ENCODE measurements at regions not wholly inside any gene's neighbourhood (a gene's known extent, or its start where the extent isn't known, plus 50 kb on each side); places are given as distances from the start of the nearest gene placed in this dataset.

DNA sequence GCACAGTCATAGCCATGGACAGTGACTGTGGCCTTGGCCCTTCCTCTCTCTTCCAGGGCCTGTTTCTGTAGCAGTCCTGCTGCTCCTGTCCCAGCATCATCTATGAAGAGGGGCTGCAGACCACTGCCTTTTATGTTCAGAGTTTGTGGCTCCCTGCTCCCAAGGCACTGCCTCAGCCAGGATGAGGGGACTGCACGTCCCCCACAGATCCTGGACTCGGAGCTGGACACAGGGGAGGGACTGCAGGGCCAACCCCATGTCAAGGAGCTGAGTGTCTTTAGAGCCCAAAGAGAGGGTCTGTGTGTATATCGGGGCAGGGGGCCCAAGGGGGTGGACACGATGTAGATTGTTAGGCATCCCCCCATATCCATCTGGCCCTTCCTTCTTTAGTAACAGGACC lies 60.6 kb upstream of the DIO3 start:
- ChIA-PET POLR2A (no interaction called here), CTCF (no interaction called here), RAD21 (ENCODE audit: low non-redundant PET in 1 of 2, low total read pairs in 2 of 2, uncharacterized antibody in 2 of 2, unreplicated experiment in 2 of 2) (no interaction called here)
- BruUV-seq (replicated peaks): no TSS peak
- Histone ChIP-seq H3K79me2 (ENCODE audit: insufficient read depth, low read length) (no peaks in the 10 kb centered on the region), H3K4me2 (ENCODE audit: low read length) (no peak overlapping the region), H3K4me3 (replicated peaks in 1 of 2; ENCODE audit: low read depth in 1 of 2, low read length in 2 of 2) (no peak overlapping the region), H3K36me3 (ENCODE audit: control insufficient read depth in 1 of 2, insufficient read depth in 2 of 2, low read length in 2 of 2) (no peaks in the 10 kb centered on the region), H3K9me3 (ENCODE audit: control insufficient read depth in 1 of 2, insufficient read depth in 1 of 2, low read depth in 1 of 2, low read length in 2 of 2) (no peaks in the 10 kb centered on the region), H2AFZ (ENCODE audit: low read depth, low read length, poor library complexity, severe bottlenecking) (no peak overlapping the region), H3K4me1 (ENCODE audit: control insufficient read depth in 1 of 2, insufficient read depth in 2 of 2, low read length in 2 of 2) (no peaks in the 10 kb centered on the region), H3K9ac (ENCODE audit: low read length) (no peak overlapping the region), H4K20me1 (ENCODE audit: insufficient read depth) (no peaks in the 10 kb centered on the region), H3K27me3 (ENCODE audit: insufficient read depth, low read length) (no peaks in the 10 kb centered on the region), H3K9me2 (ENCODE audit: insufficient read depth) (no peaks in the 10 kb centered on the region), H3K27ac (ENCODE audit: low read depth, low read length) (no peak overlapping the region)
- TF ChIP-seq, protein P1, sequence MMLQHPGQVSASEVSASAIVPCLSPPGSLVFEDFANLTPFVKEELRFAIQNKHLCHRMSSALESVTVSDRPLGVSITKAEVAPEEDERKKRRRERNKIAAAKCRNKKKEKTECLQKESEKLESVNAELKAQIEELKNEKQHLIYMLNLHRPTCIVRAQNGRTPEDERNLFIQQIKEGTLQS (IDR thresholded peaks at IDR 0.05): no peak
- no peak for TF ChIP-seq CEBPB (IDR thresholded peaks at IDR 0.05; ENCODE audit: low read depth)
- TF ChIP-seq SIN3A (IDR thresholded peaks at IDR 0.05; ENCODE audit: low read depth): no peak
- no peak for TF ChIP-seq FOSL1 (IDR thresholded peaks at IDR 0.05; ENCODE audit: low read depth)
- no peak for TF ChIP-seq JUND (IDR thresholded peaks at IDR 0.05)
- no peak for TF ChIP-seq YY1 (IDR thresholded peaks at IDR 0.05; ENCODE audit: extremely low read depth, insufficient replicate concordance, low read depth, low read length)
- no peak for TF ChIP-seq ZNF274 (IDR thresholded peaks at IDR 0.05; ENCODE audit: low read depth, low read length)
- no peak for TF ChIP-seq RAD21 (IDR thresholded peaks at IDR 0.05; ENCODE audit: low read depth)
- TF ChIP-seq, protein P2, sequence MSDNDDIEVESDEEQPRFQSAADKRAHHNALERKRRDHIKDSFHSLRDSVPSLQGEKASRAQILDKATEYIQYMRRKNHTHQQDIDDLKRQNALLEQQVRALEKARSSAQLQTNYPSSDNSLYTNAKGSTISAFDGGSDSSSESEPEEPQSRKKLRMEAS (IDR thresholded peaks at IDR 0.05): no peak
- TF ChIP-seq EZH2phosphoT487 (IDR thresholded peaks at IDR 0.05; ENCODE audit: borderline replicate concordance): no peak
- TF ChIP-seq POLR2A (IDR thresholded peaks at IDR 0.05; ENCODE audit: borderline replicate concordance, extremely low read depth, insufficient read depth, insufficient read length): no peak
- TF ChIP-seq, protein P3, sequence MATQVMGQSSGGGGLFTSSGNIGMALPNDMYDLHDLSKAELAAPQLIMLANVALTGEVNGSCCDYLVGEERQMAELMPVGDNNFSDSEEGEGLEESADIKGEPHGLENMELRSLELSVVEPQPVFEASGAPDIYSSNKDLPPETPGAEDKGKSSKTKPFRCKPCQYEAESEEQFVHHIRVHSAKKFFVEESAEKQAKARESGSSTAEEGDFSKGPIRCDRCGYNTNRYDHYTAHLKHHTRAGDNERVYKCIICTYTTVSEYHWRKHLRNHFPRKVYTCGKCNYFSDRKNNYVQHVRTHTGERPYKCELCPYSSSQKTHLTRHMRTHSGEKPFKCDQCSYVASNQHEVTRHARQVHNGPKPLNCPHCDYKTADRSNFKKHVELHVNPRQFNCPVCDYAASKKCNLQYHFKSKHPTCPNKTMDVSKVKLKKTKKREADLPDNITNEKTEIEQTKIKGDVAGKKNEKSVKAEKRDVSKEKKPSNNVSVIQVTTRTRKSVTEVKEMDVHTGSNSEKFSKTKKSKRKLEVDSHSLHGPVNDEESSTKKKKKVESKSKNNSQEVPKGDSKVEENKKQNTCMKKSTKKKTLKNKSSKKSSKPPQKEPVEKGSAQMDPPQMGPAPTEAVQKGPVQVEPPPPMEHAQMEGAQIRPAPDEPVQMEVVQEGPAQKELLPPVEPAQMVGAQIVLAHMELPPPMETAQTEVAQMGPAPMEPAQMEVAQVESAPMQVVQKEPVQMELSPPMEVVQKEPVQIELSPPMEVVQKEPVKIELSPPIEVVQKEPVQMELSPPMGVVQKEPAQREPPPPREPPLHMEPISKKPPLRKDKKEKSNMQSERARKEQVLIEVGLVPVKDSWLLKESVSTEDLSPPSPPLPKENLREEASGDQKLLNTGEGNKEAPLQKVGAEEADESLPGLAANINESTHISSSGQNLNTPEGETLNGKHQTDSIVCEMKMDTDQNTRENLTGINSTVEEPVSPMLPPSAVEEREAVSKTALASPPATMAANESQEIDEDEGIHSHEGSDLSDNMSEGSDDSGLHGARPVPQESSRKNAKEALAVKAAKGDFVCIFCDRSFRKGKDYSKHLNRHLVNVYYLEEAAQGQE (IDR thresholded peaks at IDR 0.05; ENCODE audit: low read depth): no peak
- no peak for TF ChIP-seq CBX3 (IDR thresholded peaks at IDR 0.05; ENCODE audit: low read depth)
- no peak for TF ChIP-seq EZH2 (IDR thresholded peaks at IDR 0.05)
- TF ChIP-seq SRF (IDR thresholded peaks at IDR 0.05; ENCODE audit: low read depth): no peak
- TF ChIP-seq ELF1 (IDR thresholded peaks at IDR 0.05; ENCODE audit: borderline replicate concordance, low read depth): no peak
- TF ChIP-seq, protein P4, sequence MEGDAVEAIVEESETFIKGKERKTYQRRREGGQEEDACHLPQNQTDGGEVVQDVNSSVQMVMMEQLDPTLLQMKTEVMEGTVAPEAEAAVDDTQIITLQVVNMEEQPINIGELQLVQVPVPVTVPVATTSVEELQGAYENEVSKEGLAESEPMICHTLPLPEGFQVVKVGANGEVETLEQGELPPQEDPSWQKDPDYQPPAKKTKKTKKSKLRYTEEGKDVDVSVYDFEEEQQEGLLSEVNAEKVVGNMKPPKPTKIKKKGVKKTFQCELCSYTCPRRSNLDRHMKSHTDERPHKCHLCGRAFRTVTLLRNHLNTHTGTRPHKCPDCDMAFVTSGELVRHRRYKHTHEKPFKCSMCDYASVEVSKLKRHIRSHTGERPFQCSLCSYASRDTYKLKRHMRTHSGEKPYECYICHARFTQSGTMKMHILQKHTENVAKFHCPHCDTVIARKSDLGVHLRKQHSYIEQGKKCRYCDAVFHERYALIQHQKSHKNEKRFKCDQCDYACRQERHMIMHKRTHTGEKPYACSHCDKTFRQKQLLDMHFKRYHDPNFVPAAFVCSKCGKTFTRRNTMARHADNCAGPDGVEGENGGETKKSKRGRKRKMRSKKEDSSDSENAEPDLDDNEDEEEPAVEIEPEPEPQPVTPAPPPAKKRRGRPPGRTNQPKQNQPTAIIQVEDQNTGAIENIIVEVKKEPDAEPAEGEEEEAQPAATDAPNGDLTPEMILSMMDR (IDR thresholded peaks at IDR 0.05 in 2 of 3, conservative IDR thresholded peaks at IDR 0.05 in 1 of 3; ENCODE audit: borderline replicate concordance in 1 of 3, insufficient read depth in 1 of 3, low read depth in 2 of 3, low read length in 2 of 3): no peak
- ATAC-seq (no peak), DNase-seq (ENCODE audit: low read depth, low spot score) (no peak)
- intact Hi-C loops (cut with micrococcal nuclease): no loop called here
